Islet of Langerhans (tissue), 1 donor: ENCODE measurements at regions not wholly inside any gene's neighbourhood (a gene's known extent, or its start where the extent isn't known, plus 50 kb on each side); places are given as distances from the start of the nearest gene placed in this dataset.
A peak's percentile ranks its signal among the peaks of the same experiment; 100 is the strongest.

Source experiments
- FAIRE-seq: peaks from one replicate; lab custom pipeline; 2011; peaks lifted over from hg19 to GRCh38; lab: Jason Lieb, UNC

DNA sequence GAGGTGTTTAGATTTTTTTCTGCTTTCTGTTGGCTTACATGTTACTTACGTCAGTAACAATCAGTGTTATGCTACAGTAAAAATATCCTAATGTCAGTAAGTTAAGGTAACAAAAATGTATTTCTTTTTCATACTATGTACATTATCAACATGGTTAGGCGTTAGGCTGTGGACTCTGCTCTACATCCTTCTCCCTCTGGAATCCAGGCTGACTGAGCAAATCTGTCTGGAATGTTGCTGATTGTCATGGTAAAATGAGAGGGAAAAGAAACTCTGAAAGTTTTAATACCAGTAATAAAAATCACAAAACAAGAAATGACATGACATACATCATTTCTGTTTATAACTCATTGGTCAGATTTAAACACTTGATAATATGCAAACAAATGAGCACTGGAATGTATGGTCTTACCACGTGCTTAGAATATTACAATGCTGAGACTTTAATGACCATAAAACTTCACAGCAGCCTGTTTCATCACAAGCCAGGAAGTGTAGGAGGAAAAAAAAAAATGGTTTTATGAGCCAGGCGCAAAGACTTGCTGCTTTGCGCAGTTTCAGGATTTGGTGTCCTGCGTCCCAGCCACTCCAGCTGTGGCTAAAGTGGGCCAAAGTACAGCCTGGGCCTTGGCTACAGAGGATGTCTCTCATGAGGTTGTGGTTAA is 252.4 kb downstream of the FSIP2 start:
- FAIRE-seq, result no peak

DNA sequence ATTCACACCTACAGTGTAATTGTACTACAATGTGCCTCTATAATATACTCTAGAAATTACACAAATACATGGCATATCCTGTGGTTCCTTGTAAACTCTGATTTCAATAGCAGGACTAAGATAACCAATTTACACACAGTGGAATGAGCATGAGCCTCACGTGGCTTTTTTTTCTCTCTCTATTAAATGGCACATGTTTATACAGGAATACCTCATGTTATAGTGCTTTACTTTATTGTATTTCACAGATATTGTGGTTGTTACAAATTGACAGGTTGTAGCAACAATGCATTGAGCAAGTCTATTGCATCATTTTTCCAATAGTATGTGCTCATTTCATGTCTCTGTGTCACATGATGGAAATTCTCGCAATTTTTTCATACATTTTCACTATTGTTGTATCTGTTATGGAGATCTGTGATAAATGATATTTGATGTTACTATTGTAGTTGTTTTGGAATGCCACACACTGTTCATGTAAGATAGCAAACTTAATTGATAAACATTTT is 260.0 kb downstream of the FSIP2 start:
- no peak for FAIRE-seq

DNA sequence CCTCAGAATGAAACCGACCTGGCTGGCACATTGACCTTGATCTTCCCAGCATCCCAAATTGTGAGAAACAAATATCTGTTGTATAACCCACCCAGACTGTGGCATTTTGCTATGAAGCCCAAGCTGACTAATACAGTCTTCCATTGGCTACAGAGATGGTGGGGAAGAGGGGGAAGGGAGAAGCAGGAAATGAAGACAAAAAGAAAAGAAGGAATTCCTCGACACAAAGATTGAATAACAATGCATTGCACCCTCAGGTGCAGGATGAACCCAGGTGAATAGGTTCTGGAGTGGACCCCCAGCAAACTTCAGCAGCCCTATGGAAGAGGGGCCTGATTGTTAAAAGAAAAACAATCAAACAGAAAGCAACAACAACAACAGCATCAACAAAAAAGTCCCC is 270.7 kb downstream of the FSIP2 start:
- no peak for FAIRE-seq

DNA sequence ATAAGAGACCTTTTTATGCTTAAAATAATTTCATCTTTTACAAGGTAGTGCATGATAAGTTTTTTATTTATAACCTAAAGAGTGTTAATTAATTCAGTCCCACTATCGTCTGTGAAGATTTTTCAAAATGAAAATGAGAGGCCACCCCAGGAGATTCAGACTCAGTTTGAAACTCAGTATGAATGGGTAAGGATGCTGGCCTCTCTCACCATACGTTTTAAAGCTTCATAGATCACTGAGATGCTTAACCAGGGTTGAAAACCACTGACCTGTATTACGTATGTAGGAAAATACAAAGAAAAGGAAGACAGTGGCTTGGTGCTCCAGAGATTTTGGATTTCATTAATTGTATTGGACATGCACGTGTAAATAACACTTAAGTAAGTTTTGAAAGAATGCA is 278.7 kb downstream of the FSIP2 start:
- no peak for FAIRE-seq

- FAIRE-seq, result no peak
Measured at GRCh38 chr2:186024921-186025320, 286.3 kb downstream of the FSIP2 start.

GRCh38 chr2:186027922-186028321 is 289.3 kb downstream of the FSIP2 start:
- FAIRE-seq, result no peak

DNA sequence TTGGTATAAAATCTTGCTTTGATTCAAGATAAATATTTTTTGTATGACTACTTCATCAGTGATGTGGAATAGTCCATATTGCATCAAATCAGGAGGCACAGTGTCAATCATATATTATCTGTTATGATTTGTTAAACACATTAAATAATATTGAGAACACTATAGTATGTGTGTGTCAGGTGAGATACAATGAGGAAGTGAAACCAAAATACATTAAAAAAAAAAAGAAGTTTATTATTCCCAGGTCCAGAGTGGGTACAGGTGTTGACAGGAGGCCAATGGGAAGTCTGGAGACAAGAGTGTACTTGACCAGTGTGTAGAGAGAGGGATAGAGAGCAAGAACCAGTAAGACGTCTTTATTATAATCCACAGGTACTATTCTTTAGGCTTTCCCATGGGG is 292.6 kb downstream of the FSIP2 start:
- no peak for FAIRE-seq

- FAIRE-seq, result no peak
Measured at GRCh38 chr2:186032102-186032738, 293.6 kb downstream of the FSIP2 start.

- FAIRE-seq, result no peak
Measured at GRCh38 chr2:186032930-186033329, 294.3 kb downstream of the FSIP2 start.

GRCh38 chr2:186033541-186033940 is 294.9 kb downstream of the FSIP2 start:
- peak; percentile 27 for FAIRE-seq

GRCh38 chr2:186036862-186037449 is 298.4 kb downstream of the FSIP2 start:
- no peak for FAIRE-seq

DNA sequence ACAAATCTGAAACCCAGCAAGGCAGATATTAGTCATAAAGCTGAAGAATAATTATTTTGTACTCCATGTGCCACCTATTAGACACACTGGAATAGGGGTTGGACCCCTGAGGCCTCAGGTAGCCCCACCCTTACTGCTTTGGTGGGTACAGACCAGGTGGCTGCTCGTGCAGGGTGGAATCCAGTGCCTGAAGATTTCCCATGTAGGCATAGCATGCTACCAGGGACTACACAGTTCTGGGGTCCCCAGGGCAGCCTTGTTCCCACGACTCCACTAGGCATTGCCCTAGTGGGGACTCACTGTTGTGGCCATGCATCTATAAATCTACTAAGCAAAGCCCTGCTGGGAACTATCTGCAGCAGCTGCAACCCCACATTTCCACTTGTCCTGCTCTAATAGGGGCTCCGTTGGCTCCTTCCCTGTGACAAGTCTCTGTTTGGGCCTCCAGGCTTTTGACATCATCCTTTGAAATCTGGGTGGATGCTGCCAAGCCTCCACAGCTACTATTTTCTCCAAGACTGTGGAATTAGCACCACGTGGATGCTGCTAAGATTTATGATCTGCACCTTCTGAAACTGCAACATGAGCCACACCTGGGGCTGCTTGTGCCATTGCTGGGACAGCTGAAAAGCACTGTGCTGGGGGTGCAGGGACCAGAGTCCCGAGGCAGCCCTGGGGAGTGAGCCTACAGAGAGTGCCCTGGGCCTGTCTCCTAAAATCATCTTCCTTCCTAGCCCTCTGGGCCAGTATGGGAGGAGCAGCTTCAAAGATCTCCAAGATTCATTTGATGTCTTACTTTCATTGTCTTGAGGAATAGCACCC is 303.8 kb downstream of the FSIP2 start:
- FAIRE-seq, result no peak

DNA sequence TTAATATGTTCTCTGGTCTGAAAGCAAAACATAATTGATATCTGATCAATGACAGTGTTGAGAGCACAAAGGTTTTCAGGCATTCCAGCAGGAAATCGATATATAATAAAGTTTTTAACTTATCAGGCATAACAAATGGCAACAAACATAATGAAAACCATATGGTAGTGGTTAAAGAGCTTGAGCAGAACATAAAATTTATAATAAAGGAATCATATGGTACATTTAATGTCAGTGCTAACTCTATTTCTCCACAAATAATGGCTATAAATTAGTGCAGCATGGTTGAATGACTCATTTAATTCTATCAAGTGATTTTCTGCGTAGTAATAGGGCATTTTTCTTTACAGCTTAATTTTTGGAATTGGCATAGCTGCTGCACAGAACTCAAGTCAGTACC is 306.2 kb downstream of the FSIP2 start:
- FAIRE-seq, result no peak

DNA sequence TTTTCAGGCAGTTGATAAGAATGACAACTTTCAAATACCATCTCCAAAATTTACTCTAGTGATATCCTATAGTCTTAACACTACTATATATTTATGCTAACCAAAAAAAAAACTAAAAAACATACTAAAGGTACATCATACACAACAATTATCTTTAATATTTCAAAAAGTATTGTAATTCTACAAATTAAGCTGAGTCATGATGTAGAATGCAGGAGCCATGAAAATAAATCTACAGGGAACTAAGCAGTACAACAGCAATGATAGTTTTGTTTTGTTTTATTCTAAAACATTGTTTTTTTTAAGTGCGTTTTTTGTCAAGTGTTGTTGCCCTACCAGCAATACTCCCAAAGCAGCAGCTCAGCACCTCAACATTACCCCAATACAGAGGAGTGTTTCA is 314.3 kb downstream of the FSIP2 start:
- no peak for FAIRE-seq

DNA sequence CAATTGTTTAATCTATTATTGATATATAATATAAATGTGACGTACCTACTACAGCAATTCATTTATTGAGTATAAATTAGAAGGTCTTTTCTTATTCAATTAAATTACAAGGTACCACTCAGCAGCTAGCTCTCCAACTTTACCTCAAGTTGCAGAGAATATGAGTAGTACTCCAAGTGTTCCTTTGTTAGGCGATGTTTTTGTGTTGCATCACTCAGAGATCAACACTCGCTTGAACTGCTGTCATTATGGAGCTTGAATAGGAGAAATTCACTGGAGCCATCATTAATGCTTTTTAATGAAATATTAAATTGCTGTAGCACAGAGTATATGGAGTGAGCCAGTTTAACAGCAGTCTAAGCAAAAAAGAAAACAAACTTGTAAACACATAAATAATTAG is 320.0 kb downstream of the FSIP2 start:
- FAIRE-seq, result no peak

- no peak for FAIRE-seq
Measured at GRCh38 chr2:186059096-186059495, 320.5 kb downstream of the FSIP2 start.

GRCh38 chr2:186060744-186061440 is 322.3 kb downstream of the FSIP2 start:
- peak; percentile 36 for FAIRE-seq

GRCh38 chr2:186064507-186064906 is 325.9 kb downstream of the FSIP2 start:
- FAIRE-seq, result no peak

DNA sequence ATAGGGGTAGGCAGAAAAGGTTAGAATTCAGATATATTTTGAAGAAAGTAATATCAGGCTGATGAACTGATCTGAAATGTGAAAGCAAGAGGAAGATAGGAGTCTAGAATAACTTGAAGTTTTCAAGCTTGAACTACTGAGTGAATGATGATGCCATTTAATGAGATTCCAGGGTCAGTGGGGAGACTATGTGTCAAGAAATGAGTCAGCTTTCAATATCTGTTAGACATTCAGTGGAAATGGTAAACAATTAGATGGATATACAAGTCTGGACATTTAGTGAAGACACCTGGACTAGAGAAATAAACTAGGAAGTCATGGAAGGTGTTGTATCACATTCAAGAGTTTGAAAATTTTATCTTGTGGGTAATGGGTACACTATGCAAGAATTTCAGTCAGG is 326.9 kb downstream of the FSIP2 start:
- no peak for FAIRE-seq

DNA sequence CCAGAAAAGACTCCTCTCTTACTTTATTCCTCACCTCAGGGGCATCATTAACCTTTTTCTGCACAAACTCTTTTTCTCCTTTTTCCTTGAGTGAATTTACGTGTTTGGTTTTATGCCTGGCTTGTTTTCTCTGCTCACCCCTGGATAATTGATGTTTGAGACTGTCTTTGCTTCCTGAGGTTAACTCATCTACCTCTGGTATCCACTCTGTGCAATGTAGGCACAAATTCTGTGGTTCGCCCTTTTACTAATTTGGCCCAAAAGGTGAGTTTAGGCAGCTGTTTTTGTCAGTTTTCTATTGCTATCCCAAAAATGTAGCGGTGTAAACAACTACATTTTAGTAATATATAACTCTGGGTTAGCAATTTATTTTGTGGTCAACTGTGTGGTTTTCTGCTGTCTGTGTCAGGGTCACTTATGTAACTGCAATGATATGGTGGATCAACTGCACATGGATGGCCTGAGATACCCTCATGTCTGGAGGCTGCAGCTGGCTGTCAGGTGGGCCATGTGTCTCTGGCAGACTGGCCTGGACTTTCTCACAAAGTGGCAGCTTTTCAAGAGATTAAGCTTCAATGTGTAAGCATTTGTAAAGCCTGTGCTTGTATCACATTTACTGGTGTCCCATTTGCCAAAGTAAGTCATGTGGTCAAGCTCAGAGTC is 329.7 kb downstream of the FSIP2 start:
- no peak for FAIRE-seq

DNA sequence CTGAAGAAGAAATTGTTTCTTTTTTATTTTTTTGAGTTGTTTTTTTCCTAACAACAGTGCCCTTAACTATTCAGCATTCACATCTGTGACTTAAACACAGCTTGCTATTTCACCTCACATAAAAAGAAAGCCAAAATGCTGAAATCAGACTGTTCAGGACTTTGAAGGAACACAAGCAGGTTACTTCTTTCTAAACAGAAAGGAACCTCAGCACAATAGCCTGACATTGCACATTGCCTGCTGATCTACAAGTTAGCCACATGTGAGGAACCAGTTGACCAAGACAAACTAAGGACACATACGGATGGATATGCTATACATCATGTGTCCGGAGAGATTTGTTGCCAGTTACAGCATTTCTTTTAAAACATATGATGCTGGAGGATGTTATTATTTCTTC is 331.1 kb downstream of the FSIP2 start:
- FAIRE-seq, result no peak

- FAIRE-seq, result no peak
Measured at GRCh38 chr2:186085226-186085625, 346.6 kb downstream of the FSIP2 start.
